ENCODE measurements at regions not wholly inside any gene's neighbourhood (a gene's known extent, or its start where the extent isn't known, plus 50 kb on each side); places are given as distances from the start of the nearest gene placed in this dataset.
A peak's percentile ranks its signal among the peaks of the same experiment; 100 is the strongest.
"Not testable (repeated sequence)": the region's sequence is repeated elsewhere in the genome, so short reads cannot be mapped to it uniquely, and the experiment has no call there.

- DNase-seq (ENCODE audit: low read depth in 2 of 2, low spot score in 1 of 2) = no peak
These were observed 177.7 kb upstream of the PRSS1 start for GRCh38 chr7:142571581-142571980.

- DNase-seq (ENCODE audit: low read depth in 2 of 2, low spot score in 1 of 2) = no peak
These were observed 179.4 kb upstream of the PRSS1 start for GRCh38 chr7:142569851-142570250.

- no peak for DNase-seq (ENCODE audit: low read depth in 2 of 2, low spot score in 1 of 2)
These were observed 180.7 kb upstream of the PRSS1 start for GRCh38 chr7:142568435-142569097.

- no peak for DNase-seq (ENCODE audit: low read depth in 2 of 2, low spot score in 1 of 2)
These were observed 181.8 kb upstream of the PRSS1 start for GRCh38 chr7:142567201-142568075.

GRCh38 chr7:142566271-142566670 is 183.0 kb upstream of the PRSS1 start:
- no peak for DNase-seq (ENCODE audit: low read depth in 2 of 2, low spot score in 1 of 2)

GRCh38 chr7:142564125-142564524 is 185.1 kb upstream of the PRSS1 start:
- DNase-seq (ENCODE audit: low read depth in 2 of 2, low spot score in 1 of 2) = not testable (repeated sequence)

- DNase-seq (ENCODE audit: low read depth in 2 of 2, low spot score in 1 of 2) = no peak
These were observed 185.8 kb upstream of the PRSS1 start for GRCh38 chr7:142563470-142563869.

- no peak for DNase-seq (ENCODE audit: low read depth in 2 of 2, low spot score in 1 of 2)
These were observed 186.6 kb upstream of the PRSS1 start for GRCh38 chr7:142562688-142563087.

- DNase-seq (ENCODE audit: low read depth in 2 of 2, low spot score in 1 of 2) = not testable (repeated sequence)
These were observed 187.9 kb upstream of the PRSS1 start for GRCh38 chr7:142561396-142561795.

- DNase-seq (ENCODE audit: low read depth in 2 of 2, low spot score in 1 of 2) = not testable (repeated sequence)
These were observed 188.5 kb upstream of the PRSS1 start for GRCh38 chr7:142560770-142561169.

GRCh38 chr7:142560166-142560565 is 189.1 kb upstream of the PRSS1 start:
- DNase-seq (ENCODE audit: low read depth in 2 of 2, low spot score in 1 of 2) = no peak

GRCh38 chr7:142557971-142558582 is 191.2 kb upstream of the PRSS1 start:
- DNase-seq (ENCODE audit: low read depth in 2 of 2, low spot score in 1 of 2) = peak in 1 of 2 donors; percentile 18

- DNase-seq (ENCODE audit: low read depth in 2 of 2, low spot score in 1 of 2) = no peak
These were observed 192.5 kb upstream of the PRSS1 start for GRCh38 chr7:142556740-142557139.

GRCh38 chr7:142554560-142555532 is 194.4 kb upstream of the PRSS1 start:
- DNase-seq (ENCODE audit: low read depth in 2 of 2, low spot score in 1 of 2) = no peak

- DNase-seq (ENCODE audit: low read depth in 2 of 2, low spot score in 1 of 2) = no peak
These were observed 196.1 kb upstream of the PRSS1 start for GRCh38 chr7:142553216-142553615.

GRCh38 chr7:142548978-142549377 is 200.3 kb upstream of the PRSS1 start:
- DNase-seq (ENCODE audit: low read depth in 2 of 2, low spot score in 1 of 2) = no peak

GRCh38 chr7:142546452-142546851 is 202.8 kb upstream of the PRSS1 start:
- no peak for DNase-seq (ENCODE audit: low read depth in 2 of 2, low spot score in 1 of 2)

- DNase-seq (ENCODE audit: low read depth in 2 of 2, low spot score in 1 of 2) = no peak
These were observed 206.3 kb upstream of the PRSS1 start for GRCh38 chr7:142542942-142543341.

GRCh38 chr7:142542105-142542504 is 207.2 kb upstream of the PRSS1 start:
- no peak for DNase-seq (ENCODE audit: low read depth in 2 of 2, low spot score in 1 of 2)

- no peak for DNase-seq (ENCODE audit: low read depth in 2 of 2, low spot score in 1 of 2)
These were observed 208.9 kb upstream of the PRSS1 start for GRCh38 chr7:142540371-142540770.

GRCh38 chr7:142539901-142540300 is 209.4 kb upstream of the PRSS1 start:
- DNase-seq (ENCODE audit: low read depth in 2 of 2, low spot score in 1 of 2) = no peak
